ENCODE measurements at regions not wholly inside any gene's neighbourhood (a gene's known extent, or its start where the extent isn't known, plus 50 kb on each side); places are given as distances from the start of the nearest gene placed in this dataset.

DNA sequence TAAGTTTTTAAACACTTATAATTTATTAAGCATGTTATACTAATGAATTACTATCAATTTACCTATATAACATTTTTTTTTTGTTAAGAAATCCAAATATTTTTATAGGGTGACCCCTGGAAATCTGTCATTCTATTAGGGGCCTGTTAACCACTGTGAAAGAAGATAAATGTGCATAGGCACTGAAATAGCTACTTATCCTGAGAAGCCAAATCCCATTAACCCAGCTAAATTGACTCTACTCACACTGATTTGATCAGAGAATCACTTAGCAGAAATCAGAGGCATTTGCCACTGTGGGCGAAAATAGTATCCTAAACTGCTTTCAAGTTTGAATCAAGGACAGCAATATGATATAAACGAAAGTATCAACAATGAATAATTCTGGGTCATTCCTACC, 90.0 kb upstream of the GULP1 start:
- no peak for ATAC-seq
- intact Hi-C loops (cut with DNase I): no loop called here
- no peak for DNase-seq (ENCODE audit: missing footprints)

DNA sequence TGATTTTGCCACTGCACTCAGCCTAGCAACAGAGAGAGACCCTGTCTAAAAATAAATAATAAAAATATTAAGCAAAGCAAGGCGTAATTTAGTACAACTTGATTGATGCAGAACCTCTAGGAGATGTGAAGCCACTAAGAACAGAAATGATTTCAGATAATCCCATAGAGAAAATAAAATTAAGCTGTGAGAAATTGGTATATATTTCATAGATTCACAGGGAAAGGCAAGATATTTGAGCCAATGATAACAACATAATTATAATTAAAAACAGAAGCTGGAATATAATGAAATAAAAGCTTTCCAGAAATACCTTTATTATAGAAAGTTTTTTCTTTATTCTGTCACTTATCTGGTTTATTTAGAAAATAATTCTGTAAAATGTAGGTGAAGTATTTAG, 88.9 kb upstream of the GULP1 start:
- intact Hi-C loops (cut with DNase I): no loop called here
- no peak for ATAC-seq
- no peak for DNase-seq (ENCODE audit: missing footprints)

DNA sequence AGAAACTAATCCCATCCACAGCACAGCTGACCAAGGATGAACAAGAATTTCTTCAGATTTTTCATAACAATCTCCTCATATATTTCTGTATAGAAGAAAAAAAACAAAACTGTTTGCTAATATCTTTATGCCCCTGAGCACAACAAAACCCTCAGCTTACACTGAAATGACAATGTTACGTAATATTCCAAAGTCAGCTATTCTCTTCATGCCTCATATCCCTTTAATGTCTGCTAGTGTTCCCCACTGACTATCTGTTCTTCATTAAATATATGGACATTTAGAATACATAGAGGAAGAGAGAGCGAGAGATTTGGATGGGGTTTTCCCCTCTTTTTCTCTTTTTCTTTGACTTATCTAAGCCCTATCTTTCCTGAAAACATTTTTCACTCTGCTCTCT, 87.9 kb upstream of the GULP1 start:
- ATAC-seq: no peak
- intact Hi-C loops (cut with DNase I): no loop called here
- no peak for DNase-seq (ENCODE audit: missing footprints)

DNA sequence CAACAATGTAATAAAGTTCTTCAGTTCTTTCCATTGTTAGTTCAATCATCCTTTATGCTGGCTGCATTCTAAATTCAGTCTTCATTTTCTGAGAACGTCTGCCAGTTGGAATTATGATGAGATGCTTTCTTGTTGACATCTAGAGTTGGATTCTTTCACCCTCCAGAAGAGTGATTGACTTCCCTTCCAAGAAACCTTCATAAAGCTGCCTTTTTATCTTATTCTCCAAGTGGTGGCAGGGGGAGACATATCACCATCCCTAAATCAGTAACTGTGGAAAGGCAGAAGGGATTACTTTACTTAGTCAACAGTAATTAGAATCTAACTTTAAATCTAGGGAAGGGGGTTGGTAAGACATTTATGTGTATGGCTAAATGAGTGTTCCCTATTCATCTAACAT, 86.8 kb upstream of the GULP1 start:
- intact Hi-C loops (cut with DNase I): no loop called here
- no peak for DNase-seq (ENCODE audit: missing footprints)
- no peak for ATAC-seq

DNA sequence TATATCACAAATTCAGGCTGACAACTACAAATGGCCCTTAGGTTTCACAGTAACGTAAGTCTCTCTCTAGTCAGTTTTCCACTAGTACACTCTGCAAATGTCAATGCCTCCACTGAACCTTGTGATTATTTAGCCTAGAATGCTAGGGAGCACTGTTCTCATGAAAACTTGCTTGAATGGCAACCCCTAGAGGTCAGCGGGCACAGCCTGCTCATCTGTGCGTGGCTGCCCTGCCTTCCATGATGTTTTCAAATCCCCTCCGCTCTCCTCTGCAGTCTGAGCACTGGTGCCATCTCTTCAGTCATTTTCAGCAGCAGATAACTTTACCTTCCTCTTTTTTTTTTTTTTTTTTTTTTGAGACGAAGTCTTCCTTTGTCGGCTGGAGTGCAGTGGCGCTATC, 84.1 kb upstream of the GULP1 start:
- DNase-seq (ENCODE audit: missing footprints) (no peak), ATAC-seq (no peak)
- intact Hi-C loops (cut with DNase I): no loop called here

DNA sequence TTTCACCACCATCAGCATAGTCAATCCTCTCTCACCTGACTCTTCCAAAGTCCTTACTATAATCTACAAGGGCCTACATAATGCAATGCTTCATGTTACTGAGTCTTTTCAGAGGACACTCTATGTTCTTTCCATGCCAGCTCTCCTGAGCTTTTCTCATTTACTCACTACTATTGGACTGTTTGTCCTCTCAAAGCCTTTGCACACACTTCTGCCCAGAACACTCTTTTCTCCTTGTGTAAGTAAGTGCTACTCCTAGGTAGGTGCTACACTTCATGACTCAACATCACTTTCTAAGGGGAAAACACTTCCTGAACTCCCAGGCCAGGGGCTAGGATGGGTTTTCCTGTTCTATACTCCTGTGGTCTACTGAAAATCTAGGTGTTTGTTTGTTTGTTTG, 82.5 kb upstream of the GULP1 start:
- no peak for ATAC-seq
- intact Hi-C loops (cut with DNase I): no loop called here
- no peak for DNase-seq (ENCODE audit: missing footprints)

DNA sequence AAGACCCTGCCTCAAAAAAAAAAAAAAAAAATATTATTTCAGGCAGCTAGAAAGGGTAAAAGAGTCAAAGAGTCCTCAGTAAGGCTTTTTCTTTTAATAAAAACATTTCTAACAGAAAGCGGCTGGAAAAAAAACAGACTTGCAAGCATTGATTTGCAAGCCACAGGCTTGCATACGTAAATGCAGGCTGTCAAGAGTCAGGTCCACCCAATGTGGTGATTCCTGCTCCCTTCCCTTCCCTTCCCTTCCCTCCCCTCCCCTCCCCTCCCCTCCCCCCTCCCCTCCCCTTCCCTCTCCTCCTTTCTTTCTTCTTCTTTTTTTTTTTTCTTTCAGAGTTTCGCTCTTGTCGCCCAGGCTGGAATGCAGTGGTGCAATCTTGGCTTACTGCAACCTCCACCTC, 74.4 kb upstream of the GULP1 start:
- no peak for DNase-seq (ENCODE audit: missing footprints)

DNA sequence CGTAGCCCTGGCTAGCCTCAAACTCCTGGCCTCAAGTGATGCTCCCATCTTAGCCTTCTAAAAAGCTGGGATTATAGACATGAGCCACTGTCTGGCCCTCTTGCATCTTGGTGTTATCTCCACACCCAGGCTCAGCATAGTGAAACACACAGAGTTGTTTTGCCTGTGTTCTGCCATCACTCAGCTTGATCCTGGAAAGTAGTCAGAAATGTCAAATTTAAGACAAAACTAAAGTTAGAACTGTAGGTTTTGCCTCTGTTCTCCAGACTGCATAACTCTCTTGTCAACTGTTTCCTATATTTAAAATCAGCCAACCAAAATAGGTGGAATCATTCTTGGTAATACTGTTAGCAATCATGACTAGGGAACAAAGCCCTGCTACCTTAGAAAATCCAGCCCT, 72.1 kb upstream of the GULP1 start:
- intact Hi-C loops (cut with DNase I): no loop called here
- ATAC-seq (no peak), DNase-seq (ENCODE audit: missing footprints) (no peak)

More for the DNA sequence above, 74.4 kb upstream of the GULP1 start:
- no peak for ATAC-seq
- intact Hi-C loops (cut with DNase I): no loop called here

DNA sequence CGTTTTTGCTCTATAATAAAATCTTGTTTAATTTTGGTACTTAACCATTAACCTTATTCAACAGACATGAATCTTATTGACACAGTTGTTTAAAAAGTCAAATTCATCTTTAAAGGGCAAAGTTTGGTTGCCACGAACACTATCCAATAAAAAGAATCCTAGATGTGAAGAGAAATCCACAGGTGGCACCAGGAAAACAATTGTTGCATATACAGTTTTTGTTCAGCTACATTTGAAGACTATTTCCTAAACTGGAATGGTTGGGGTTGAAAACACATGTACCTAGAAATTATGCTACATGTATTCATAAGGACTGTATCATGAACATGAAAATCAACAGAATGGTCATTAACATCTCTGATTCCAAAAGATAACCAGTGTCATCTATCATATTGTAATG, 71.1 kb upstream of the GULP1 start:
- intact Hi-C loops (cut with DNase I): no loop called here
- ATAC-seq: no peak
- no peak for DNase-seq (ENCODE audit: missing footprints)

DNA sequence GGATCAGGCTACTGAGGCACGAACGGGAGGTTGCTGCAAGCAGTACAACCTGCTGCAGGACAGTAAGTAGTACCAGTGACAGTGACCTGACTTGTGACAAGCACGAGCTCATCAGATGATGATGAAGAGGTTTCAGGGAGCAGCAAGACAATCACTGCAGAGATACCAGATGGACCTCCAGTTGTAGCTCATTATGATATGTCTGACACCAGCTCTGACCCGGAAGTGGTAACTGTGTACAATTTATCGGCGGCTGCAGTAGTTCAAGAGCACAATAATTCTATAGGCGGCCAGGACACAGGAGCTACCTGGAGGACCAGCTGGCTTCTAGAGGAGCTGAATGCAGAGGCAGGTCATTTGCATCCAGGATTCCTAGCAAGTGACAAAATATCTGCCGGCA, 64.0 kb upstream of the GULP1 start:
- ATAC-seq (no peak), DNase-seq (ENCODE audit: missing footprints) (no peak)
- intact Hi-C loops (cut with DNase I): no loop called here

DNA sequence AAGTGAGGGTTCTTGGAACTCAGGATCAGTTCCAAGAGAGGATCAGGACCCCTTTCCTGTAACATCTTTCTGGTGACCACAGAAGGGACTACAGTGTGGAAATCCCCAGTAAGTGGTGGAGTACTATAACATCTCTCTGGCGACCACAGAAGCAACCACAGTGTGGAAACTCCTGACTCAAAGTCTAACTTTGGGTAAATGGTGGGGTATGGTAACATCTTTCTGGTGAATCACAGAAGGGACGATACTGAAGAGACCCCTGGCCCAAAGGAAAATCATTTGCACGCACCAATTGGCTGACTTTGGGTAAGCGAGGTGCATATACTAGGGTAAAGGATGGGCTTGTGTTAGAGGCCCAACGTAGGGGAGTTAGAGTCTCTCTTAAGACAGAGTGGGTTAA, 56.3 kb upstream of the GULP1 start:
- DNase-seq (ENCODE audit: missing footprints): no peak
- intact Hi-C loops (cut with DNase I): no loop called here
- no peak for ATAC-seq

DNA sequence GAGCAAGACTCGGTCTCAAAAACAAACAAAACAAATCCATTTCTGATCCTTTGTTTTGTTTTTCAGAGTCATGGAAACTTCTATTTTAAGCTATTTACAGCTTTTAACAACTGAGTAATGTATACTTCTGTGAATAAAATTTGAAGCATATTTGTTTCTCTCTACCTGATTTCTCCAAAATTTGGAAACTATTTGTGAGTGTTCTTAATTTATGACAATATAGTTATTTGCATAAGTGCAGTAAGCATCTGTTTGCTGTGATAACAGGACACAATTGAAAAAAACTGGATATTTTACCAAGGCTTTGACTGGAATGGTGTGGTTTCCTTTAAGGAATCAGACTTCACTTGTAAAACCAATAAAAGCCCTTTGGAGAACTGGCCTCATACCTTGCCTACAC, 53.3 kb upstream of the GULP1 start:
- ATAC-seq: no peak
- no peak for DNase-seq (ENCODE audit: missing footprints)
- intact Hi-C loops (cut with DNase I): no loop called here

Measured in Right ventricle myocardium inferior (tissue), 1 donor.